SK-N-SH treated with all-trans-retinoic acid at 6 μM for 48 hours (cell line): ENCODE measurements at regions not wholly inside any gene's neighbourhood (a gene's known extent, or its start where the extent isn't known, plus 50 kb on each side); places are given as distances from the start of the nearest gene placed in this dataset.

ENCODE experiments used
- ATAC-seq: fragments of 200-7000 bp; cut with Tn5 transposase; 3 replicates; pipeline ENCODE4 v1.9.1; 2020; ENCODE audit warnings: mild to moderate bottlenecking, moderate library complexity
- BACH2 ChIP-seq: fragments of 250-450 bp; sonication (Bioruptor Pico); IDR thresholded peaks from 2 replicates; pipeline ENCODE4 v1.9.0; 2021; ENCODE audit warnings: mild to moderate bottlenecking, borderline replicate concordance
- CREB5 ChIP-seq: fragments of 250-450 bp; sonication (Bioruptor Pico); IDR thresholded peaks from 2 replicates; pipeline ENCODE4 v1.5.1; 2020; ENCODE audit warnings: low read depth, mild to moderate bottlenecking, moderate library complexity
- CSRNP3 ChIP-seq: fragments of 250-450 bp; sonication (Bioruptor Pico); IDR thresholded peaks from 2 replicates; pipeline ENCODE4 v1.5.1; 2021; ENCODE audit warnings: mild to moderate bottlenecking, moderate library complexity
- ESRRG ChIP-seq: fragments of 250-450 bp; sonication (Bioruptor Pico); IDR thresholded peaks from 2 replicates; pipeline ENCODE4 v1.6.1; 2021; ENCODE audit warnings: mild to moderate bottlenecking
- GLIS3 ChIP-seq: fragments of 250-450 bp; sonication (Bioruptor Pico); IDR thresholded peaks from 2 replicates; pipeline ENCODE4 v1.5.0; 2020; ENCODE audit warnings: mild to moderate bottlenecking, moderate library complexity
- ISL1 ChIP-seq: fragments of 250-450 bp; sonication (Bioruptor Pico); IDR thresholded peaks from 2 replicates; pipeline ENCODE4 v2.1.2; 2022; ENCODE audit warnings: mild to moderate bottlenecking, moderate library complexity
- OSR1 ChIP-seq: fragments of 250-450 bp; sonication (Bioruptor Pico); IDR thresholded peaks from 2 replicates; pipeline ENCODE4 v1.8.0; 2022; ENCODE audit warnings: moderate library complexity, mild to moderate bottlenecking, inconsistent platforms
- PATZ1 ChIP-seq: fragments of 250-450 bp; sonication (Bioruptor Pico); IDR thresholded peaks from 2 replicates; pipeline ENCODE4 v1.8.0; 2020; ENCODE audit warnings: mild to moderate bottlenecking, moderate library complexity, borderline replicate concordance
- PPARA ChIP-seq: fragments of 250-450 bp; sonication (Bioruptor Pico); IDR thresholded peaks from 2 replicates; pipeline ENCODE4 v1.5.0; 2020; ENCODE audit warnings: mild to moderate bottlenecking, borderline replicate concordance
- RARB ChIP-seq: fragments of 250-450 bp; sonication (Bioruptor Pico); IDR thresholded peaks from 2 replicates; pipeline ENCODE4 v1.8.0; 2021; ENCODE audit warnings: mild to moderate bottlenecking, moderate library complexity
- SNAI2 ChIP-seq: fragments of 250-450 bp; sonication (Bioruptor Pico); IDR thresholded peaks from 2 replicates; pipeline ENCODE4 v1.5.0; 2020; ENCODE audit warnings: mild to moderate bottlenecking, moderate library complexity
- TCF4 ChIP-seq: fragments of 250-450 bp; sonication (Bioruptor Pico); IDR thresholded peaks from 2 replicates; pipeline ENCODE4 v1.8.0; 2021; ENCODE audit warnings: mild to moderate bottlenecking, moderate library complexity, borderline replicate concordance
- TOX ChIP-seq: fragments of 250-450 bp; sonication (Bioruptor Pico); IDR thresholded peaks from 2 replicates; pipeline ENCODE4 v1.8.0; 2021; ENCODE audit warnings: mild to moderate bottlenecking, moderate library complexity, borderline replicate concordance
- TSHZ2 ChIP-seq: fragments of 250-450 bp; sonication (Bioruptor Pico); IDR thresholded peaks from 2 replicates; pipeline ENCODE4 v1.5.0; 2020; ENCODE audit warnings: mild to moderate bottlenecking, moderate library complexity
- ZC3H10 ChIP-seq: fragments of 250-450 bp; sonication (Bioruptor Pico); IDR thresholded peaks from 2 replicates; pipeline ENCODE4 v1.5.1; 2021; ENCODE audit warnings: mild to moderate bottlenecking, moderate library complexity
- ZFP3 ChIP-seq: fragments of 250-450 bp; sonication (Bioruptor Pico); IDR thresholded peaks from 2 replicates; pipeline ENCODE4 v1.5.0; 2020; ENCODE audit warnings: mild to moderate bottlenecking, moderate library complexity
- ZFP30 ChIP-seq: fragments of 450-650 bp; formaldehyde crosslinking; IDR thresholded peaks from 2 replicates; pipeline ENCODE4 v1.5.0; 2022; ENCODE audit warnings: mild to moderate bottlenecking, moderate library complexity
- ZNF565 ChIP-seq: fragments of 450-650 bp; formaldehyde crosslinking; conservative IDR thresholded peaks from 2 replicates; pipeline ENCODE4 v1.5.0; 2020; ENCODE audit warnings: low read depth, mild to moderate bottlenecking, moderate library complexity
- ZNF8 ChIP-seq: fragments of 450-650 bp; formaldehyde crosslinking; IDR thresholded peaks from 2 replicates; pipeline ENCODE4 v1.5.0; 2020; ENCODE audit warnings: mild to moderate bottlenecking, moderate library complexity

- TF ChIP-seq TSHZ2 (CRISPR knock-in tag) (no peak), ZFP3 (no peak), ZFP30 (CRISPR knock-in tag) (no peak), TOX (no peak), GLIS3 (CRISPR knock-in tag) (no peak), ISL1 (CRISPR knock-in tag) (no peak), ZC3H10 (CRISPR knock-in tag) (no peak), CSRNP3 (CRISPR knock-in tag) (no peak), BACH2 (CRISPR knock-in tag) (no peak), PATZ1 (CRISPR knock-in tag) (no peak), OSR1 (CRISPR knock-in tag) (no peak), PPARA (CRISPR knock-in tag) (no peak), SNAI2 (no peak), CREB5 (CRISPR knock-in tag) (no peak)
- TF ChIP-seq, all 23 proteins: peak for 0
- no peak for ATAC-seq
Observed at GRCh38 chr3:64954995-64955636, 267.3 kb upstream of the ADAMTS9 start.

GRCh38 chr3:64945171-64945729 lies 257.4 kb upstream of the ADAMTS9 start:
- TF ChIP-seq ZNF565 (CRISPR knock-in tag) (no peak), OSR1 (CRISPR knock-in tag) (no peak), PATZ1 (CRISPR knock-in tag) (no peak), CREB5 (CRISPR knock-in tag) (no peak), ESRRG (CRISPR knock-in tag) (no peak), ZNF8 (no peak), PPARA (CRISPR knock-in tag) (no peak), TOX (no peak), ZFP30 (CRISPR knock-in tag) (no peak), ZFP3 (no peak), RARB (no peak), CSRNP3 (CRISPR knock-in tag) (no peak), GLIS3 (CRISPR knock-in tag) (no peak), SNAI2 (no peak), BACH2 (CRISPR knock-in tag) (no peak), ISL1 (CRISPR knock-in tag) (no peak), ZC3H10 (CRISPR knock-in tag) (no peak), TCF4 (CRISPR knock-in tag) (no peak)

More at GRCh38 chr3:64945171-64945729, 257.4 kb upstream of the ADAMTS9 start:
- no peak for ATAC-seq
